Panc1 (cell line): ENCODE measurements at regions not wholly inside any gene's neighbourhood (a gene's known extent, or its start where the extent isn't known, plus 50 kb on each side); places are given as distances from the start of the nearest gene placed in this dataset.

Source experiments
- ATAC-seq: fragments of 200-7000 bp; cut with Tn5 transposase; 2 replicates; pipeline ENCODE4 v1.9.1; 2020; ENCODE audit warnings: mild to moderate bottlenecking, moderate library complexity
- BruUV-seq: library from RNA; stranded (reverse); fragments of 400-500 nt; replicated peaks from 2 replicates; lab custom pipeline; 2021; lab: Mats Ljungman, UMichigan
- CTCF ChIA-PET: fragments of 300-600 bp; sonication (Branson Sonifier 250); formaldehyde crosslinking; loops from one replicate; lab custom pipeline; 2022; ENCODE audit warnings: antibody characterized with exemption; lab: Charles Lee
- POLR2A ChIA-PET: fragments of 300-600 bp; sonication (Branson Sonifier 250); formaldehyde crosslinking; loops from one replicate; lab custom pipeline; 2022; ENCODE audit warnings: antibody characterized with exemption; lab: Charles Lee
- DNase-seq: peaks from one replicate; pipeline ENCODE4 v3.0.0-alpha.2; 2010; ENCODE audit warnings: low read depth, low spot score
- H3K27ac ChIP-seq: 2 replicates; pipeline ENCODE4 v1.5.1; 2011; ENCODE audit warnings: mild to moderate bottlenecking, low read length, inconsistent platforms
- H3K27me3 ChIP-seq: fragments of 200-500 bp; sonication (Bioruptor generic); 2 replicates; pipeline ENCODE4 v1.6.0; 2014; ENCODE audit warnings: low read length, inconsistent platforms; ENCODE audit not compliant: control insufficient read depth, insufficient read depth
- H3K36me3 ChIP-seq: fragments of 200-500 bp; sonication (Bioruptor generic); 2 replicates; pipeline ENCODE4 v1.5.1; 2014; ENCODE audit warnings: inconsistent platforms, mild to moderate bottlenecking, low read length, moderate library complexity; ENCODE audit not compliant: control insufficient read depth, insufficient read depth
- H3K4me1 ChIP-seq: 2 replicates; pipeline ENCODE4 v1.5.1; 2011; ENCODE audit warnings: inconsistent platforms, mild to moderate bottlenecking, low read length, moderate library complexity; ENCODE audit not compliant: control insufficient read depth, insufficient read depth
- H3K4me3 ChIP-seq, 2 experiments: 2 replicates each; pipeline ENCODE4 v1.5.1; 2011 to 2012; ENCODE audit warnings: low read depth in 2 of 2, low read length in 2 of 2, mild to moderate bottlenecking in 2 of 2, inconsistent platforms in 1 of 2, moderate library complexity in 1 of 2
- H3K9me3 ChIP-seq: fragments of 200-500 bp; sonication (Bioruptor generic); 2 replicates; pipeline ENCODE4 v1.5.1; 2014; ENCODE audit warnings: low read depth, mild to moderate bottlenecking, inconsistent platforms, low read length, moderate library complexity; ENCODE audit not compliant: control insufficient read depth, insufficient read depth
- CTCF ChIP-seq: fragments of 450-650 bp; IDR thresholded peaks from 2 replicates; pipeline ENCODE4 v1.5.1; 2017; ENCODE audit warnings: mild to moderate bottlenecking
- POLR2AphosphoS5 ChIP-seq: IDR thresholded peaks from 2 replicates; pipeline ENCODE4 v1.6.1; 2012; ENCODE audit warnings: mild to moderate bottlenecking, low read depth, low read length, moderate library complexity
- REST ChIP-seq, 2 experiments: IDR thresholded peaks; 2 replicates each; pipeline ENCODE4 v1.6.1; 2011 to 2012; ENCODE audit warnings: low read depth in 2 of 2, control low read depth in 1 of 2, low read length in 1 of 2, mild to moderate bottlenecking in 1 of 2, moderate library complexity in 1 of 2; ENCODE audit not compliant: insufficient read depth in 1 of 2
- SIN3A ChIP-seq: IDR thresholded peaks from 2 replicates; pipeline ENCODE4 v1.6.1; 2012; ENCODE audit warnings: low read depth, mild to moderate bottlenecking, low read length, moderate library complexity, borderline replicate concordance; ENCODE audit not compliant: insufficient read depth
- TCF7L2 ChIP-seq: IDR thresholded peaks from 2 replicates; pipeline ENCODE4 v1.6.1; 2011; ENCODE audit warnings: mild to moderate bottlenecking, low read depth, low read length, inconsistent platforms
- in situ Hi-C: cut with HindIII; loops from 2 replicates; pipeline ENCODE4 v1.10.0; 2016; ENCODE audit warnings: low sequenced_read_pairs, low pct_unique_long_range_greater_than_20kb
- intact Hi-C: fragments of 100-400 bp; cut with micrococcal nuclease; formaldehyde crosslinking; loops from one replicate; pipeline ENCODE4 v1.10.0; 2022; ENCODE audit not compliant: unreplicated experiment

DNA sequence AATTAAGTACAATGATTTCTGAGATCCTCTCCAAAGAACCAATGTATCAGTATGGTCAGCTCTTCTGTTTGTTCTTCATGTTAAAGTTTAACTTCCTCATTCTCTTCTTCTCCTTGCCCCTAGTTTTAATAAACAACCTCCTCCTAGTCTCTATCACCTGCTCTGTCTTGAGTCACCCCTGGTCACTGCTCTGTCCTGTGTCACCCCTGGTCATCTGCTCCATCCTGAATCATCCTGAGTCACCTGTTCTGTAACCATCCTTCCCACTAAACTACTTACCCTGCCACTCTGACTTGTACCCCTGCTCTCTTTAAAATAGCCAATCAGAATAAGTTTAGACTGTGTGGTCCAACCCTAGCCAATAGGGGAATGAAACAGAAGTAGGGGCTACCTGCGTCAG lies 100.5 kb downstream of the ALG10B start:
- Histone ChIP-seq H3K4me3 (no peak overlapping the region), H3K27me3 (no peaks in the 10 kb centered on the region), H3K27ac (no peak overlapping the region), H3K9me3 (no peaks in the 10 kb centered on the region), H3K4me1 (no peaks in the 10 kb centered on the region), H3K36me3 (no peaks in the 10 kb centered on the region)
- POLR2A ChIA-PET: no interaction called here
- in situ Hi-C loops (no loop called here), intact Hi-C loops (no loop called here)
- CTCF ChIA-PET: no interaction called here
- ATAC-seq: no peak
- no peak for DNase-seq
- TF ChIP-seq REST (IDR thresholded peaks at IDR 0.05; ENCODE audit: insufficient read depth in 1 of 2, low read depth in 2 of 2, low read length in 1 of 2) (no peak), POLR2AphosphoS5 (no peak), CTCF (no peak), TCF7L2 (no peak), SIN3A (no peak)
- no TSS peak for BruUV-seq

- intact Hi-C loops (no loop called here), in situ Hi-C loops (no loop called here)
- Histone ChIP-seq H3K27ac (no peak overlapping the region), H3K9me3 (no peaks in the 10 kb centered on the region), H3K27me3 (no peaks in the 10 kb centered on the region), H3K36me3 (no peaks in the 10 kb centered on the region), H3K4me1 (no peaks in the 10 kb centered on the region), H3K4me3 (no peak overlapping the region)
- ChIA-PET POLR2A (no interaction called here), CTCF (no interaction called here)
- BruUV-seq: no TSS peak
- DNase-seq (no peak), ATAC-seq (no peak)
- TF ChIP-seq REST (IDR thresholded peaks at IDR 0.05; ENCODE audit: insufficient read depth in 1 of 2, low read depth in 2 of 2, low read length in 1 of 2) (no peak), CTCF (no peak), POLR2AphosphoS5 (no peak), TCF7L2 (no peak)
These were observed 107.9 kb downstream of the ALG10B start for GRCh38 chr12:38424436-38424835.
